Gastroesophageal sphincter (tissue), 3 donors: ENCODE measurements at regions not wholly inside any gene's neighbourhood (a gene's known extent, or its start where the extent isn't known, plus 50 kb on each side); places are given as distances from the start of the nearest gene placed in this dataset.

ENCODE experiments used
- POLR2A ChIP-seq, 2 donors: fragments of 450-650 bp; IDR thresholded peaks; one replicate each; pipeline ENCODE4 v1.6.1; 2017; ENCODE audit warnings: antibody characterized with exemption in 2 of 2, mild to moderate bottlenecking in 2 of 2, moderate library complexity in 1 of 2
- TF ChIP-seq, protein P1 (sequence below), 4 experiments: fragments of 200-600 bp in 2 of 4; fragments of 450-650 bp in 2 of 4; sonication (generic) in 1 of 4; IDR thresholded peaks; one replicate each; pipeline ENCODE4 v1.5.1; 2017 to 2019; ENCODE audit warnings: antibody characterized with exemption in 4 of 4, mild to moderate bottlenecking in 2 of 4, moderate library complexity in 2 of 4

DNA sequence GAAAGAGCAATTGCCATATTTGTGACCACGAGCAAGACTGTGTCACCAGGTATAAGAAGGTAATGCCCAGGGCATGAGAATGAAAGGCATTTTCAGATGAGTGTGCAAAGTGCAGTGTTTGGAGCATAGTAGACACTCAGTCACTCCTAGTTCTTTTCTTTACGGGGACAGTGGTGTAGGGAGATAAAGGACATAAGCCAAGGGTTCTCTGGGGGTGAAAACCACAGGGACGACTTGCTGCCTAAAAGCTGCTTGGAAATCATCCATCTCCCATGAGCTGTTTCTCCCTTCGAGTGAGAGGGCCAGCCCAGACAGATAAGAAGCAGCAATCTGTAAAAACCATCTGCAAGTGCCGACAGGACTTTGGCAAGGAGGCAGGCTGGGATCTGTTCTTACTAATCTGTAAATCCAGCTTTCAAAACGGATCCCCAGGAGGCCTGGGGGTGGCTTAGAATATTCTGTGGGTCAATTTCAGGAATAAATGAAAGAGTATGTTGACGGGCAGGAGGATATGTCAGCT is 221.6 kb downstream of the LPIN1 start:
- TF ChIP-seq, protein P1, sequence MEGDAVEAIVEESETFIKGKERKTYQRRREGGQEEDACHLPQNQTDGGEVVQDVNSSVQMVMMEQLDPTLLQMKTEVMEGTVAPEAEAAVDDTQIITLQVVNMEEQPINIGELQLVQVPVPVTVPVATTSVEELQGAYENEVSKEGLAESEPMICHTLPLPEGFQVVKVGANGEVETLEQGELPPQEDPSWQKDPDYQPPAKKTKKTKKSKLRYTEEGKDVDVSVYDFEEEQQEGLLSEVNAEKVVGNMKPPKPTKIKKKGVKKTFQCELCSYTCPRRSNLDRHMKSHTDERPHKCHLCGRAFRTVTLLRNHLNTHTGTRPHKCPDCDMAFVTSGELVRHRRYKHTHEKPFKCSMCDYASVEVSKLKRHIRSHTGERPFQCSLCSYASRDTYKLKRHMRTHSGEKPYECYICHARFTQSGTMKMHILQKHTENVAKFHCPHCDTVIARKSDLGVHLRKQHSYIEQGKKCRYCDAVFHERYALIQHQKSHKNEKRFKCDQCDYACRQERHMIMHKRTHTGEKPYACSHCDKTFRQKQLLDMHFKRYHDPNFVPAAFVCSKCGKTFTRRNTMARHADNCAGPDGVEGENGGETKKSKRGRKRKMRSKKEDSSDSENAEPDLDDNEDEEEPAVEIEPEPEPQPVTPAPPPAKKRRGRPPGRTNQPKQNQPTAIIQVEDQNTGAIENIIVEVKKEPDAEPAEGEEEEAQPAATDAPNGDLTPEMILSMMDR (IDR thresholded peaks at IDR 0.05) = no peak
- TF ChIP-seq POLR2A (IDR thresholded peaks at IDR 0.05) = no peak
